ENCODE measurements at regions not wholly inside any gene's neighbourhood (a gene's known extent, or its start where the extent isn't known, plus 50 kb on each side); places are given as distances from the start of the nearest gene placed in this dataset.
A peak's percentile ranks its signal among the peaks of the same experiment; 100 is the strongest.
"Not testable (repeated sequence)": the region's sequence is repeated elsewhere in the genome, so short reads cannot be mapped to it uniquely, and the experiment has no call there.

GRCh38 chr1:72462186-72462905, 180.0 kb upstream of the NEGR1 start:
- no peak for DNase-seq

GRCh38 chr1:72442262-72442661, 159.9 kb upstream of the NEGR1 start:
- DNase-seq: no peak

GRCh38 chr1:72439036-72439435, 156.7 kb upstream of the NEGR1 start:
- no peak for DNase-seq

GRCh38 chr1:72438270-72438669, 155.9 kb upstream of the NEGR1 start:
- no peak for DNase-seq

DNA sequence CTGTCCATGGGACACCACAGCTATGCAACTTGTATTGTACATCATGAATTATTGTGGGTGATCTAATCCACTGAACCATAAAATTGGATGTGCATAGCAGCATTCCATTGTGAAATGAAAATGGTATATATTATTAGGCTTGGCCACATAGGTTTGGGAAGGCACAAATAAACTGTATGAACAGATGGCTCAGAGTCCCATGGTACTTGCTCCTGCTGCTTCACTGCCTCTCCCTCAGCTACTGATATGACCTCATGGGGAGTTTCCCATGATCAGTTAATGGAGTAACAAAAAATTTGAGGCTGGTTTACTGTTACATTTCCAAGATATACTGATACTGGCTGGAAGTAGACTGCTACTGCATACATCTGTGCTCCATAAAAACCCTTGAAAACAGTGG, 152.7 kb upstream of the NEGR1 start:
- no peak for DNase-seq

DNA sequence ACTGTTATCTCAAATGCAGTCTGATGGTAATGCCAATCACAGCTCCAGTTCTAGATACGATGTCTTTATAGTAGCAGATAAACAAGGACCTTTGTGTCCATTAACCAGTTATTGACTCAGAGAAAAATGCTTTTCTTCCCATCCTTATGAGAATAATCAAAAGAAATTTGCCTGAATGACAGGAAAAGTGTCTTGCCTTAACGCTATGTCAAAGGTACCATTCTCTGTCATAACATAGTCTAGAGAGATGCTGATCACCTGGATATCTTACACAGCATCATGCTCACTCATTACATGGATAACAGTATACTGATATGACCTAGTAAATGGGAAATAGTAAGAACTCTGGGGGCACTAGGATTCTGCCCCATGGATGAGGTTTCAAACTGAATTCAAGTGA, 151.7 kb upstream of the NEGR1 start:
- no peak for DNase-seq

GRCh38 chr1:72433591-72433990, 151.3 kb upstream of the NEGR1 start:
- DNase-seq: no peak

- no peak for DNase-seq
These were observed 150.4 kb upstream of the NEGR1 start for GRCh38 chr1:72432645-72433267.

DNA sequence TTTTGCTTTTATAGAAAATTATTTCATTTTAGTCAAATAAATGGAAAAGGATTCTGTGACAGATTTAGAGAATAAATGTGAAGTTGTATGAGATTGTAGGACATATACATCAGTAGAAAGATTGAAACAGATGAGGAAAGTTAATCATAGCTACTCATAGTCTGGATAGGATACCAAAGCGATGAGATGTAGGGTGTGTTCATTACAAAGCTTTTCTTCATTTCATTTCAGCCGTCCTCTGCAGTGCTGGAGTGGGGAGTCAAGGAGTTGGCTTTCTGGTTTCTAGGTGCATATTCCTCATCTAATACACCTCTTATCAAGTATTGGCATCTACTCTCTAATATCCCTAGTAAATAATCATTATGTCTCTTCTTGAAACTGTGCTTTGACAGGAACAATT, 149.5 kb upstream of the NEGR1 start:
- DNase-seq: no peak

GRCh38 chr1:72428276-72428675, 145.9 kb upstream of the NEGR1 start:
- DNase-seq: not testable (repeated sequence)

GRCh38 chr1:72419229-72419628, 136.9 kb upstream of the NEGR1 start:
- no peak for DNase-seq

DNA sequence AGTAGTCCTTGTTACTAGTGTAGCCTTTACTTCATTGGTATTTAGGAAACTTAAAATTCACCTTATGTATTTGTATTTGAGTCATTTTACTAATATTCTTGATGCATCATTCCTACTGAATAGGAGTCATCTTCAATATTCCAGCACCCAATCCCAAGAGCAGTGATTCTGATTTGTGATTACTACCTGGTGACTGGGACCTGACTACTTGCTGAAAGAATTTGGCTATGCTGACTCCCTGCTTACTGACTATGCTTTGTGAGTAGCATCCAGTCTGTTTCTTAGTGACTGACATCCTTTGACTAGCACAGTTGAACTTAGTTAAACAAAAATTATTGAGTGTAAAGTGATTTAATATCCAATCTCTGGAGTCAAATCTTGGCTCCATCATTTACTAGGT, 129.9 kb upstream of the NEGR1 start:
- no peak for DNase-seq

GRCh38 chr1:72399807-72400206, 117.5 kb upstream of the NEGR1 start:
- no peak for DNase-seq

- DNase-seq: no peak
These were observed 115.4 kb upstream of the NEGR1 start for GRCh38 chr1:72397786-72398185.

- no peak for DNase-seq
These were observed 112.1 kb upstream of the NEGR1 start for GRCh38 chr1:72394457-72394856.

- DNase-seq: no peak
These were observed 96.7 kb upstream of the NEGR1 start for GRCh38 chr1:72379072-72379471.

DNA sequence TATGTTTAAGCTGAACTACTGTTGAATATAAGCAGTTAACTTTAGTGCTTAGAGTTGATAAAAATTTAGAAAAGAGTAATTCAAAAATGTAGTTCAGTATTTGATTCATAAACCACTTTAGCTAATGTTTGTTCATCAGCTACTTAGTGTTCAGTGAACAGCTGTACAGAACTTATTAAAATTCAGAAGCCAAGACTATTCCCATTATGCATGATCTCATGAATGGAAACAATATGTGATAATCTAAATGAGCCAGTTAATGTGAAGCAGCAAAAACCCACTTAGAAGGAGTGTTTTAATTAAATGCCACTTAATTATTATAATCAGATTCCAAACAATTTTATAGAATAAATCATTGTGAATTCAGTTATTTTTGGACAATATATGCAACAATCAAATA, 92.9 kb upstream of the NEGR1 start:
- no peak for DNase-seq

DNA sequence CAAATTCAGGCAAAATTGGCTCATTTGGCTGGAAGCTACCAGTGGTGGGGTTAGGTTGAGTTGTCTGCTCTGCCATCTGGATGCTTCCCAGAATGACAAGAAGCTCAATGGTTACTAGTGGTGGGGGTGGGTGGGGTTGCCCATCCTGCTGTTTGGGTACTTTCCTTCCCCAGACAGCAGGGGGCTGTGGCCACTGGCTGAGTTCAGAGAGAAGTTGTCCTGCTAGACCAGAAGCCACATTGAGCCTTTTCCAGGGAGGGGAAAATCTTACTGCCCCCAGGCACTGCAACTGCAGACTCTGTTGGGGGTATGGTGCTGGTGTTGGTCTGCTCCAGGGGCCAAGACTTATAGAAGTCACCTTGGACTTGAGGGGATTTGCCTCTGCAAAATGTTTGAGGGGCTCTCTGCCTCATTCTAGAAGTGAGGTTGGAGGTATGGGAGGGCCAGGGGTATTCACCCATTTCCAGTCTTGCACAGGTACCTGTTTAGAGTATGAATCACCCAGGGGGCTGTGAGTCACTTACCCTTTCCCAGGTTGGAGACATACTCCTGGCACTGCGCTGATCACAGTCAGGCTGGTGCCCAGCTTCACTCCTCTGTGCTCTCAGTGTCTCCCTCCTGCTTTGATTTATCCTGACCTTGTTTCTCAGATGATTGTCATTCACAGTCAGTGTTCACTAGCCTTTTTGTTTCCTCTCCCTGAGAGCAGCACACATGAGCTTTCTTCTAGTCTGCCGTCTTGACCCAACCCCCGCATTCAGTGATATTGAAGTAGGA, 89.1 kb upstream of the NEGR1 start:
- no peak for DNase-seq

GRCh38 chr1:72370836-72371235, 88.5 kb upstream of the NEGR1 start:
- not testable (repeated sequence) for DNase-seq

- DNase-seq: no peak
These were observed 86.9 kb upstream of the NEGR1 start for GRCh38 chr1:72369069-72369757.

- peak in 1 of 2 experiments; percentile 44 for DNase-seq
These were observed 84.1 kb upstream of the NEGR1 start for GRCh38 chr1:72366466-72366865.

GRCh38 chr1:72365693-72366092, 83.4 kb upstream of the NEGR1 start:
- no peak for DNase-seq

GRCh38 chr1:72362538-72362937, 80.2 kb upstream of the NEGR1 start:
- no peak for DNase-seq

Measured in SW 1271 (cell line).